ENCODE measurements at regions not wholly inside any gene's neighbourhood (a gene's known extent, or its start where the extent isn't known, plus 50 kb on each side); places are given as distances from the start of the nearest gene placed in this dataset.

GRCh38 chr4:163920426-163920825 lies 425.9 kb downstream of the TMA16 start:
- DNase-seq: no peak
- WGBS, 2 donors: 67 to 78% methylated on average over 2 of the region's 2 CpGs
- H3K4me1 ChIP-seq: no peaks in the 10 kb centered on the region
- intact Hi-C loops (cut with DNase I; ENCODE audit: low total_unique reads): no loop called here
- H3K27me3 ChIP-seq: no peaks in the 10 kb centered on the region
- H3K4me3 ChIP-seq: no peak overlapping the region
- H3K36me3 ChIP-seq (ENCODE audit: low read depth, missing control alignments): no peaks in the 10 kb centered on the region
- H3K27ac ChIP-seq: no peak overlapping the region
- no peaks in the 10 kb centered on the region for H3K9me3 ChIP-seq
- no peak for TF ChIP-seq POLR2A (IDR thresholded peaks at IDR 0.05)
- TF ChIP-seq, protein P1, sequence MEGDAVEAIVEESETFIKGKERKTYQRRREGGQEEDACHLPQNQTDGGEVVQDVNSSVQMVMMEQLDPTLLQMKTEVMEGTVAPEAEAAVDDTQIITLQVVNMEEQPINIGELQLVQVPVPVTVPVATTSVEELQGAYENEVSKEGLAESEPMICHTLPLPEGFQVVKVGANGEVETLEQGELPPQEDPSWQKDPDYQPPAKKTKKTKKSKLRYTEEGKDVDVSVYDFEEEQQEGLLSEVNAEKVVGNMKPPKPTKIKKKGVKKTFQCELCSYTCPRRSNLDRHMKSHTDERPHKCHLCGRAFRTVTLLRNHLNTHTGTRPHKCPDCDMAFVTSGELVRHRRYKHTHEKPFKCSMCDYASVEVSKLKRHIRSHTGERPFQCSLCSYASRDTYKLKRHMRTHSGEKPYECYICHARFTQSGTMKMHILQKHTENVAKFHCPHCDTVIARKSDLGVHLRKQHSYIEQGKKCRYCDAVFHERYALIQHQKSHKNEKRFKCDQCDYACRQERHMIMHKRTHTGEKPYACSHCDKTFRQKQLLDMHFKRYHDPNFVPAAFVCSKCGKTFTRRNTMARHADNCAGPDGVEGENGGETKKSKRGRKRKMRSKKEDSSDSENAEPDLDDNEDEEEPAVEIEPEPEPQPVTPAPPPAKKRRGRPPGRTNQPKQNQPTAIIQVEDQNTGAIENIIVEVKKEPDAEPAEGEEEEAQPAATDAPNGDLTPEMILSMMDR (IDR thresholded peaks at IDR 0.05): no peak

DNA sequence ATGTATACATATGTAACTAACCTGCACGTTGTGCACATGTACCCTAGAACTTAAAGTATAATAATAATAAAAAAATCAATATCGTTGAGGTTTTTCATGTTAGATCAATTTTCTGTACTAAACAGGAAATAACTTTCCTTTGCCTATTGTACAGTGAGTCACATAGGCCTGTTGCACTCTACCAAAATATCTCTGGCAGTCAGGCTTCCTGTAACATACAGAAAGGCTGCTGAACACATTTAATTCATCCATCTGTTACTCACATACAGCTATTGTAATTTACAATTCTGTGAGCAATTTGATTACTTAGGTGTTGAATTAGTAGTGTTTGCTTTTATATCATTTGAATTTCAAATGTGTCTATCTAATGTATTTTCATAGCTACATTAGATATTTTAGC lies 427.8 kb downstream of the TMA16 start:
- 86 to 94% methylated on average over 2 of the region's 2 CpGs for WGBS, 2 donors

GRCh38 chr4:163923092-163923491 lies 428.6 kb downstream of the TMA16 start:
- H3K36me3 ChIP-seq (ENCODE audit: low read depth, missing control alignments): no peaks in the 10 kb centered on the region
- H3K4me1 ChIP-seq: no peaks in the 10 kb centered on the region
- no peaks in the 10 kb centered on the region for H3K27me3 ChIP-seq
- no peak for DNase-seq
- H3K27ac ChIP-seq: no peak overlapping the region
- WGBS, 2 donors: 78 to 93% methylated on average over 2 of the region's 2 CpGs
- H3K4me3 ChIP-seq: no peak overlapping the region
- intact Hi-C loops (cut with DNase I; ENCODE audit: low total_unique reads): no loop called here
- TF ChIP-seq POLR2A (IDR thresholded peaks at IDR 0.05): no peak
- TF ChIP-seq, protein P1 (IDR thresholded peaks at IDR 0.05): no peak
- no peaks in the 10 kb centered on the region for H3K9me3 ChIP-seq

More for the DNA sequence above, 427.8 kb downstream of the TMA16 start:
- TF ChIP-seq POLR2A (IDR thresholded peaks at IDR 0.05): no peak
- TF ChIP-seq, protein P1 (IDR thresholded peaks at IDR 0.05): no peak
- H3K27ac ChIP-seq: no peak overlapping the region
- H3K4me1 ChIP-seq: no peaks in the 10 kb centered on the region
- H3K4me3 ChIP-seq: no peak overlapping the region
- intact Hi-C loops (cut with DNase I; ENCODE audit: low total_unique reads): no loop called here
- no peaks in the 10 kb centered on the region for H3K36me3 ChIP-seq (ENCODE audit: low read depth, missing control alignments)
- no peaks in the 10 kb centered on the region for H3K9me3 ChIP-seq
- H3K27me3 ChIP-seq: no peaks in the 10 kb centered on the region
- DNase-seq: no peak

DNA sequence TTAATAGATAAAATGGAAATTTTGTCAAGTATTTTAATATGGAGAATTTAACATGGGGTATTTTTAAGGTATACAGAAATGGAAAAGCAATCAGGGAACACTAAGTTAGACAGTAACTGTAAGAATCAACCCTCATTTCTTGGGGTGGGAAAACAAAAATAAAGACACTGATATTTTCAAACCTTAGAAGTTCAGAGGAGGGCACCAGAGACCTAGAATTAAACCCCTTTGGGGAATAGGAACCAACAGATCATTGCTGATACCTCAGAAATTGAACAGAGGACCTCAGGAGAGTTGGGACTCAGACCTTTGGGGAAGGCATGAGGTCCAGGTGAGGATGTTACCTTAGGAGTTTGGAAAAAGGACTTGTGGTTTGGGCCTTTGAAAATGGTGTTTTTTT lies 435.6 kb downstream of the TMA16 start:
- TF ChIP-seq, protein P1 (IDR thresholded peaks at IDR 0.05): no peak
- no peak for TF ChIP-seq POLR2A (IDR thresholded peaks at IDR 0.05)
- Histone ChIP-seq H3K9me3 (no peaks in the 10 kb centered on the region), H3K27me3 (no peaks in the 10 kb centered on the region), H3K4me1 (no peaks in the 10 kb centered on the region), H3K27ac (no peak overlapping the region), H3K4me3 (no peak overlapping the region), H3K36me3 (ENCODE audit: low read depth, missing control alignments) (no peaks in the 10 kb centered on the region)
- DNase-seq: no peak
- intact Hi-C loops (cut with DNase I; ENCODE audit: low total_unique reads): no loop called here

- intact Hi-C loops (cut with DNase I; ENCODE audit: low total_unique reads): no loop called here
- WGBS, 2 donors: 94 to 96% methylated on average over 7 of the region's 7 CpGs
Measured at GRCh38 chr4:163932504-163932903, 438.0 kb downstream of the TMA16 start.

More at GRCh38 chr4:163932504-163932903, 438.0 kb downstream of the TMA16 start:
- no peaks in the 10 kb centered on the region for H3K27me3 ChIP-seq
- no peaks in the 10 kb centered on the region for H3K9me3 ChIP-seq
- DNase-seq: no peak
- H3K4me1 ChIP-seq: no peaks in the 10 kb centered on the region
- TF ChIP-seq, protein P1 (IDR thresholded peaks at IDR 0.05): no peak
- no peak for TF ChIP-seq POLR2A (IDR thresholded peaks at IDR 0.05)
- H3K27ac ChIP-seq: no peak overlapping the region
- no peaks in the 10 kb centered on the region for H3K36me3 ChIP-seq (ENCODE audit: low read depth, missing control alignments)
- no peak overlapping the region for H3K4me3 ChIP-seq
